K562 (cell line): ENCODE measurements at regions not wholly inside any gene's neighbourhood (a gene's known extent, or its start where the extent isn't known, plus 50 kb on each side); places are given as distances from the start of the nearest gene placed in this dataset.

ENCODE experiments used
- ATAC-seq: fragments of 200-7000 bp; cut with Tn5 transposase; 3 replicates; pipeline ENCODE4 v1.9.1; 2020; ENCODE audit warnings: moderate library complexity
- BruUV-seq: library from RNA; stranded (reverse); fragments of 400-500 nt; replicated peaks from 2 replicates; lab custom pipeline; 2021; lab: Mats Ljungman, UMichigan
- CTCF ChIA-PET: fragments of 300-600 bp; formaldehyde crosslinking; extraction: SDS; loops from one replicate; lab custom pipeline; 2021; ENCODE audit warnings: low intra/inter-chr PET ratio; lab: Yijun Ruan, JAX
- POLR2A ChIA-PET: fragments of 300-600, 350-650 bp; sonication (Branson Sonifier 250); formaldehyde crosslinking; extraction: SDS; loops from one replicate; lab custom pipeline; 2021; ENCODE audit warnings: antibody characterized with exemption, inconsistent platforms; lab: Yijun Ruan, JAX
- DNase-seq, 4 experiments: peaks; one replicate each; pipeline versions ENCODE4 v3.0.0 to v3.0.0-alpha.2; 2011 to 2018; ENCODE audit warnings: low spot score in 3 of 4, mixed read lengths in 3 of 4; ENCODE audit errors: extremely low read depth in 1 of 4
- FAIRE-seq: peaks from 2 replicates; lab custom pipeline; 2011; peaks lifted over from hg19 to GRCh38; lab: Jason Lieb, UNC
- H2AFZ ChIP-seq: 2 replicates; pipeline ENCODE4 v1.6.0; 2011; ENCODE audit warnings: low read depth, low read length, control low read depth, inconsistent platforms
- H3K27ac ChIP-seq: fragments of 200-600 bp; 3 replicates; pipeline ENCODE4 v1.8.0; 2011; ENCODE audit warnings: low read depth, mild to moderate bottlenecking, control low read depth, inconsistent platforms, low read length, moderate library complexity, mixed read lengths; ENCODE audit errors: extremely low read depth
- H3K27me3 ChIP-seq, 2 experiments: fragments of 300-600 bp in 1 of 2; 2 replicates in 1 of 2; 3 replicates in 1 of 2; pipeline versions ENCODE4 v1.6.0 to v1.8.0; 2011; ENCODE audit warnings: inconsistent platforms in 2 of 2, low read length in 2 of 2, mild to moderate bottlenecking in 1 of 2, mixed read lengths in 1 of 2, moderate library complexity in 1 of 2; ENCODE audit not compliant: control insufficient read depth in 2 of 2, insufficient read depth in 2 of 2
- H3K36me3 ChIP-seq: fragments of 300-600 bp; 3 replicates; pipeline ENCODE4 v1.8.0; 2011; ENCODE audit warnings: mild to moderate bottlenecking, low read length, inconsistent platforms; ENCODE audit not compliant: control insufficient read depth, insufficient read depth
- H3K4me1 ChIP-seq, 2 experiments: fragments of 200-600 bp in 1 of 2; replicated peaks in 1 of 2; 2 replicates in 1 of 2; 3 replicates in 1 of 2; pipeline versions ENCODE4 v1.5.1 to v1.8.0; 2011; ENCODE audit warnings: inconsistent platforms in 2 of 2, low read length in 2 of 2, mild to moderate bottlenecking in 1 of 2, mixed read lengths in 1 of 2, moderate library complexity in 1 of 2; ENCODE audit not compliant: control insufficient read depth in 2 of 2, insufficient read depth in 2 of 2
- H3K4me2 ChIP-seq: 2 replicates; pipeline ENCODE4 v1.6.1; 2011; ENCODE audit warnings: low read length, control low read depth, inconsistent platforms, mixed read lengths; ENCODE audit not compliant: insufficient read depth
- H3K4me3 ChIP-seq: fragments of 200-600 bp; sonication (generic), shearing (Covaris generic); 2 replicates; pipeline ENCODE4 v1.5.1; 2016; ENCODE audit warnings: control low read depth, inconsistent platforms
- H3K79me2 ChIP-seq: fragments of 200-600 bp; 3 replicates; pipeline ENCODE4 v1.8.0; 2011; ENCODE audit warnings: low read length, inconsistent platforms; ENCODE audit not compliant: control insufficient read depth, insufficient read depth
- H3K9ac ChIP-seq, 2 experiments: 2 replicates each; pipeline versions ENCODE4 v1.6.0 to v1.6.1; 2011; ENCODE audit warnings: low read depth in 2 of 2, low read length in 2 of 2, control low read depth in 1 of 2, inconsistent platforms in 1 of 2, mild to moderate bottlenecking in 1 of 2, mixed read lengths in 1 of 2; ENCODE audit not compliant: insufficient read depth in 1 of 2
- H3K9me1 ChIP-seq: one replicate; pipeline ENCODE4 v1.6.0; 2011; ENCODE audit warnings: inconsistent platforms, mild to moderate bottlenecking, low read length, moderate library complexity; ENCODE audit not compliant: control insufficient read depth, insufficient read depth
- H3K9me3 ChIP-seq: replicated peaks from 2 replicates; pipeline ENCODE4 v1.5.1; 2011; ENCODE audit warnings: low read depth, low read length, inconsistent platforms; ENCODE audit not compliant: control insufficient read depth, insufficient read depth
- H4K20me1 ChIP-seq: replicated peaks from 2 replicates; pipeline ENCODE4 v1.6.1; 2011; ENCODE audit warnings: low read length, inconsistent platforms, mixed read lengths; ENCODE audit not compliant: control insufficient read depth, insufficient read depth
- CTCF ChIP-seq, 3 experiments: IDR thresholded peaks in 2 of 3; conservative IDR thresholded peaks in 1 of 3; 2 replicates each; pipeline ENCODE4 v1.5.1; 2011 to 2012; ENCODE audit warnings: low read length in 3 of 3, mild to moderate bottlenecking in 3 of 3, control low read depth in 2 of 3, improper control_type of control experiment in 1 of 3, inconsistent platforms in 1 of 3, low read depth in 1 of 3, mixed read lengths in 1 of 3, moderate library complexity in 1 of 3; ENCODE audit not compliant: insufficient read depth in 2 of 3
- ZBTB33 ChIP-seq: sonication (generic); formaldehyde crosslinking; IDR thresholded peaks from 2 replicates; pipeline ENCODE4 v1.8.1; 2023; ENCODE audit warnings: mild to moderate bottlenecking, missing genetic modification reagents
- ZNF184 ChIP-seq: sonication (generic); formaldehyde crosslinking; IDR thresholded peaks from 2 replicates; pipeline ENCODE4 v1.5.0; 2020; ENCODE audit warnings: missing genetic modification reagents
- WGBS: fragments of 100-300 bp; shearing (Covaris generic); methylation state at CpG from one replicate; pipeline ENCODE4 v1.1.6; 2016; ENCODE audit warnings: low coverage, mixed read lengths; ENCODE audit not compliant: insufficient coverage; ENCODE audit errors: missing lambda C conversion rate; 5-methylcytosine and 5-hydroxymethylcytosine counted together
- in situ Hi-C: fragments of 300-500 bp; cut with MboI; formaldehyde crosslinking; loops from 4 replicates; pipeline ENCODE4 v1.15.0; 2018; ENCODE audit warnings: inconsistent platforms, mixed read lengths
- intact Hi-C: fragments of 100-400 bp; cut with micrococcal nuclease; formaldehyde crosslinking; loops from 2 replicates; pipeline ENCODE4 v1.14.2; 2022

GRCh38 chr14:106491851-106492250 is 965.5 kb downstream of the TMEM121 start:
- H3K4me3 ChIP-seq, result no peak overlapping the region
- peaks cover 52% of the 10 kb centered on the region; the same call in 2 of the 3 replicates for H3K36me3 ChIP-seq
- no peaks in the 10 kb centered on the region; the same call in 1 of the 2 replicates for H3K9me3 ChIP-seq
- WGBS, result 85% methylated on average over 8 of the region's 9 CpGs
- POLR2A ChIA-PET, result interaction anchor here (0.7 kb wide), 1 partner anchor 23 kb away, joined by 4 read pairs; no protein-coding TSS in a partner anchor
- peak in 1 of 4 experiments; percentile 21 for DNase-seq
- no TSS peak for BruUV-seq
- peak; percentile 49 for FAIRE-seq
- no peak overlapping the region for H2AFZ ChIP-seq
- intact Hi-C loops, result no loop called here
- ATAC-seq, result no peak
- H3K9ac ChIP-seq, result no peak overlapping the region
- H3K9me1 ChIP-seq, result no peaks in the 10 kb centered on the region
- in situ Hi-C loops, result no loop called here
- TF ChIP-seq CTCF (IDR thresholded peaks at IDR 0.05 in 2 of 3, conservative IDR thresholded peaks at IDR 0.05 in 1 of 3; ENCODE audit: insufficient read depth in 2 of 3, low read depth in 1 of 3, low read length in 3 of 3), result peak; percentile 42 to 51 (median 44)
- TF ChIP-seq ZBTB33 (CRISPR knock-in tag), result peak; percentile 100
- no peak for TF ChIP-seq ZNF184 (CRISPR knock-in tag)
- no peaks in the 10 kb centered on the region for H3K27me3 ChIP-seq
- CTCF ChIA-PET, result no interaction called here
- no peaks in the 10 kb centered on the region for H3K4me1 ChIP-seq
- no peak overlapping the region for H3K27ac ChIP-seq
- peaks cover 8% of the 10 kb centered on the region; the same call in 2 of the 3 replicates for H3K79me2 ChIP-seq
- H3K4me2 ChIP-seq, result no peak overlapping the region
- no peaks in the 10 kb centered on the region for H4K20me1 ChIP-seq
